K562 (cell line): ENCODE measurements at regions not wholly inside any gene's neighbourhood (a gene's known extent, or its start where the extent isn't known, plus 50 kb on each side); places are given as distances from the start of the nearest gene placed in this dataset.
"Not testable (repeated sequence)": the region's sequence is repeated elsewhere in the genome, so short reads cannot be mapped to it uniquely, and the experiment has no call there.

Experiments used
- ATAC-seq: fragments of 200-7000 bp; cut with Tn5 transposase; 3 replicates; pipeline ENCODE4 v1.9.1; 2020; ENCODE audit warnings: moderate library complexity
- BruUV-seq: library from RNA; stranded (reverse); fragments of 400-500 nt; replicated peaks from 2 replicates; lab custom pipeline; 2021; lab: Mats Ljungman, UMichigan
- CTCF ChIA-PET: fragments of 300-600 bp; formaldehyde crosslinking; extraction: SDS; loops from one replicate; lab custom pipeline; 2021; ENCODE audit warnings: low intra/inter-chr PET ratio; lab: Yijun Ruan, JAX
- POLR2A ChIA-PET: fragments of 300-600, 350-650 bp; sonication (Branson Sonifier 250); formaldehyde crosslinking; extraction: SDS; loops from one replicate; lab custom pipeline; 2021; ENCODE audit warnings: antibody characterized with exemption, inconsistent platforms; lab: Yijun Ruan, JAX
- DNase-seq, 4 experiments: peaks; one replicate each; pipeline versions ENCODE4 v3.0.0 to v3.0.0-alpha.2; 2011 to 2018; ENCODE audit warnings: low spot score in 3 of 4, mixed read lengths in 3 of 4; ENCODE audit errors: extremely low read depth in 1 of 4
- FAIRE-seq: peaks from 2 replicates; lab custom pipeline; 2011; peaks lifted over from hg19 to GRCh38; lab: Jason Lieb, UNC
- H2AFZ ChIP-seq: 2 replicates; pipeline ENCODE4 v1.6.0; 2011; ENCODE audit warnings: low read depth, low read length, control low read depth, inconsistent platforms
- H3K27ac ChIP-seq: fragments of 200-600 bp; 3 replicates; pipeline ENCODE4 v1.8.0; 2011; ENCODE audit warnings: low read depth, mild to moderate bottlenecking, control low read depth, inconsistent platforms, low read length, moderate library complexity, mixed read lengths; ENCODE audit errors: extremely low read depth
- H3K27me3 ChIP-seq, 2 experiments: fragments of 300-600 bp in 1 of 2; 2 replicates in 1 of 2; 3 replicates in 1 of 2; pipeline versions ENCODE4 v1.6.0 to v1.8.0; 2011; ENCODE audit warnings: inconsistent platforms in 2 of 2, low read length in 2 of 2, mild to moderate bottlenecking in 1 of 2, mixed read lengths in 1 of 2, moderate library complexity in 1 of 2; ENCODE audit not compliant: control insufficient read depth in 2 of 2, insufficient read depth in 2 of 2
- H3K36me3 ChIP-seq: fragments of 300-600 bp; 3 replicates; pipeline ENCODE4 v1.8.0; 2011; ENCODE audit warnings: mild to moderate bottlenecking, low read length, inconsistent platforms; ENCODE audit not compliant: control insufficient read depth, insufficient read depth
- H3K4me1 ChIP-seq, 2 experiments: fragments of 200-600 bp in 1 of 2; replicated peaks in 1 of 2; 2 replicates in 1 of 2; 3 replicates in 1 of 2; pipeline versions ENCODE4 v1.5.1 to v1.8.0; 2011; ENCODE audit warnings: inconsistent platforms in 2 of 2, low read length in 2 of 2, mild to moderate bottlenecking in 1 of 2, mixed read lengths in 1 of 2, moderate library complexity in 1 of 2; ENCODE audit not compliant: control insufficient read depth in 2 of 2, insufficient read depth in 2 of 2
- H3K4me2 ChIP-seq: 2 replicates; pipeline ENCODE4 v1.6.1; 2011; ENCODE audit warnings: low read length, control low read depth, inconsistent platforms, mixed read lengths; ENCODE audit not compliant: insufficient read depth
- H3K4me3 ChIP-seq: fragments of 200-600 bp; sonication (generic), shearing (Covaris generic); 2 replicates; pipeline ENCODE4 v1.5.1; 2016; ENCODE audit warnings: control low read depth, inconsistent platforms
- H3K79me2 ChIP-seq: fragments of 200-600 bp; 3 replicates; pipeline ENCODE4 v1.8.0; 2011; ENCODE audit warnings: low read length, inconsistent platforms; ENCODE audit not compliant: control insufficient read depth, insufficient read depth
- H3K9ac ChIP-seq, 2 experiments: 2 replicates each; pipeline versions ENCODE4 v1.6.0 to v1.6.1; 2011; ENCODE audit warnings: low read depth in 2 of 2, low read length in 2 of 2, control low read depth in 1 of 2, inconsistent platforms in 1 of 2, mild to moderate bottlenecking in 1 of 2, mixed read lengths in 1 of 2; ENCODE audit not compliant: insufficient read depth in 1 of 2
- H3K9me1 ChIP-seq: one replicate; pipeline ENCODE4 v1.6.0; 2011; ENCODE audit warnings: inconsistent platforms, mild to moderate bottlenecking, low read length, moderate library complexity; ENCODE audit not compliant: control insufficient read depth, insufficient read depth
- H3K9me3 ChIP-seq: replicated peaks from 2 replicates; pipeline ENCODE4 v1.5.1; 2011; ENCODE audit warnings: low read depth, low read length, inconsistent platforms; ENCODE audit not compliant: control insufficient read depth, insufficient read depth
- H4K20me1 ChIP-seq: replicated peaks from 2 replicates; pipeline ENCODE4 v1.6.1; 2011; ENCODE audit warnings: low read length, inconsistent platforms, mixed read lengths; ENCODE audit not compliant: control insufficient read depth, insufficient read depth
- ADNP ChIP-seq: fragments of 200-800 bp; sonication (Bioruptor generic); IDR thresholded peaks from 2 replicates; pipeline ENCODE4 v1.6.1; 2016; ENCODE audit warnings: missing genetic modification characterization, missing compliant biosample characterization
- CBX3 ChIP-seq, 2 experiments: IDR thresholded peaks; 1 replicate in 1 of 2; 2 replicates in 1 of 2; pipeline ENCODE4 v1.6.1; 2012; ENCODE audit warnings: inconsistent platforms in 2 of 2, low read length in 2 of 2, borderline replicate concordance in 1 of 2, control low read depth in 1 of 2
- GABPB1 ChIP-seq: sonication (generic); formaldehyde crosslinking; IDR thresholded peaks from 2 replicates; pipeline ENCODE4 v1.8.0; 2022; ENCODE audit warnings: mild to moderate bottlenecking, missing genetic modification reagents
- KDM4B ChIP-seq, 2 experiments: fragments of 450-650 bp in 1 of 2; sonication (generic) in 1 of 2; IDR thresholded peaks; 2 replicates each; pipeline ENCODE4 v1.6.1; 2016 to 2017; ENCODE audit warnings: borderline replicate concordance in 2 of 2, antibody characterized with exemption in 1 of 2, low read depth in 1 of 2, mild to moderate bottlenecking in 1 of 2
- KLF6 ChIP-seq: fragments of 250-450 bp; sonication (Bioruptor Pico); IDR thresholded peaks from 2 replicates; pipeline ENCODE4 v1.4.0; 2020; ENCODE audit warnings: mild to moderate bottlenecking, moderate library complexity, borderline replicate concordance
- NFYB ChIP-seq: IDR thresholded peaks from 2 replicates; pipeline ENCODE4 v1.6.1; 2011; ENCODE audit warnings: mild to moderate bottlenecking, moderate library complexity; ENCODE audit not compliant: insufficient read length; ENCODE audit errors: extremely low read depth
- PHB ChIP-seq: fragments of 250-450 bp; sonication (Bioruptor Pico); IDR thresholded peaks from 2 replicates; pipeline ENCODE4 v1.5.0; 2021
- PHTF2 ChIP-seq: fragments of 250-450 bp; sonication (Bioruptor Pico); IDR thresholded peaks from 2 replicates; pipeline ENCODE4 v1.5.0; 2021; ENCODE audit warnings: mild to moderate bottlenecking
- SAFB ChIP-seq: fragments of 200-400 bp; formaldehyde crosslinking; IDR thresholded peaks from 2 replicates; pipeline ENCODE4 v1.6.1; 2017; ENCODE audit warnings: low read depth, low read length, borderline replicate concordance
- SNRNP70 ChIP-seq: fragments of 200-400 bp; formaldehyde crosslinking; optimal IDR thresholded peaks from 2 replicates; pipeline ENCODE3; 2017; ENCODE audit warnings: low read depth, low read length
- ZNF57 ChIP-seq: fragments of 450-650 bp; formaldehyde crosslinking; IDR thresholded peaks from 2 replicates; pipeline ENCODE4 v1.4.0; 2020; ENCODE audit warnings: mild to moderate bottlenecking, moderate library complexity
- ZSCAN29 ChIP-seq: fragments of 450-650 bp; IDR thresholded peaks from 2 replicates; pipeline ENCODE4 v1.6.1; 2017
- WGBS: fragments of 100-300 bp; shearing (Covaris generic); methylation state at CpG from one replicate; pipeline ENCODE4 v1.1.6; 2016; ENCODE audit warnings: low coverage, mixed read lengths; ENCODE audit not compliant: insufficient coverage; ENCODE audit errors: missing lambda C conversion rate; 5-methylcytosine and 5-hydroxymethylcytosine counted together
- in situ Hi-C: fragments of 300-500 bp; cut with MboI; formaldehyde crosslinking; loops from 4 replicates; pipeline ENCODE4 v1.15.0; 2018; ENCODE audit warnings: inconsistent platforms, mixed read lengths
- intact Hi-C: fragments of 100-400 bp; cut with micrococcal nuclease; formaldehyde crosslinking; loops from 2 replicates; pipeline ENCODE4 v1.14.2; 2022
- TF ChIP-seq, protein P1 (sequence below): fragments of 250-450 bp; sonication (Bioruptor Pico); IDR thresholded peaks from 2 replicates; pipeline ENCODE4 v1.8.0; 2022; ENCODE audit warnings: moderate library complexity, mild to moderate bottlenecking, inconsistent platforms
- TF ChIP-seq, protein P2 (sequence below): fragments of 250-450 bp; sonication (Bioruptor Pico); IDR thresholded peaks from 2 replicates; pipeline ENCODE4 v1.9.0; 2021; ENCODE audit warnings: mild to moderate bottlenecking, inconsistent platforms

DNA sequence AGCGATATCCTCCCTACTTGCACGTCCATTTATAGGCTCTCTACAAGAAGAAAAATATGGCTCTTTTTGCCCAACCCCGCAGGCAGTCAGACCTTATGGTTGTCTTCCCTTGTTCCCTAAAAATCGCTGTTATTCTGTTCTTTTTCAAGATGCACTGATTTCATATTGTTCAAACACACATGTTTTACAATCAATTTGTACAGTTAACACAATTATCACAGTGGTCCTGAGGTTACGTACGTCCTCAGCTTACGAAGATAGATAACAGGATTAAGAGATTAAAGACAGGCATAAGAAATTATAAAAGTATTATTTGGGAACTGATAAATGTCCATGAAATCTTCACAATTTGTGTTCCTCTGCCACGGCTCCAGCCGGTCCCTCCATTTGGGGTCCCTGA, 468.9 kb upstream of the PIK3R1 start:
- H3K9me3 ChIP-seq, BruUV-seq, H3K9me1 ChIP-seq, ATAC-seq, DNase-seq, H3K27me3 ChIP-seq, H3K4me3 ChIP-seq, intact Hi-C loops, POLR2A ChIA-PET, H3K4me2 ChIP-seq, H4K20me1 ChIP-seq, FAIRE-seq, CTCF ChIA-PET, H3K79me2 ChIP-seq, H3K4me1 ChIP-seq, H3K27ac ChIP-seq, H3K36me3 ChIP-seq, H3K9ac ChIP-seq, H2AFZ ChIP-seq, in situ Hi-C loops: not testable (repeated sequence)
- WGBS: 15% methylated on average over 8 of the region's 9 CpGs

DNA sequence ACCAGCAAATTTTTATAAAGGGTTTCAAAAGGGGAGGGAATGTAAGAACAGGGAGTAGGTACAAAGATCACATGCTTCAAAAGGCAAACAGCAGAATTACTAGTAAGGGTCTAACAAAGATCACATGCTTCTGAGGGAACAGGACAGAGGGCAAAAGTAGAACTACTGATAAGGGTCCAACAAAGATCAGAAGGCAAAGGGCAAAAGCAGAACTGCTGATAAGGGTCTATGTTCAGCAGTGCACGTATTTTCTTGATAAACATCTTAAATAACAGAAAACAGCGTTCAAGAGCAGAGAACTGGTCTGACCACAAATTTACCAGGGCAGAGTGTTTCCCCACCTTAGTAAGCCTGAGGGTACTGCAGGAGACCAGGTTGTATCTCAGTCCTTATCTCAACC, 469.5 kb upstream of the PIK3R1 start:
- in situ Hi-C loops (no loop called here), intact Hi-C loops (no loop called here)
- H3K4me3 ChIP-seq: no peak overlapping the region
- H3K27ac ChIP-seq: no peak overlapping the region
- TF ChIP-seq PHTF2 (CRISPR knock-in tag): no peak
- no peak for TF ChIP-seq SNRNP70
- TF ChIP-seq GABPB1 (CRISPR knock-in tag): no peak
- no peak for TF ChIP-seq CBX3 (IDR thresholded peaks at IDR 0.05; ENCODE audit: borderline replicate concordance in 1 of 2, low read length in 2 of 2)
- TF ChIP-seq ZNF57: no peak
- TF ChIP-seq, protein P1, sequence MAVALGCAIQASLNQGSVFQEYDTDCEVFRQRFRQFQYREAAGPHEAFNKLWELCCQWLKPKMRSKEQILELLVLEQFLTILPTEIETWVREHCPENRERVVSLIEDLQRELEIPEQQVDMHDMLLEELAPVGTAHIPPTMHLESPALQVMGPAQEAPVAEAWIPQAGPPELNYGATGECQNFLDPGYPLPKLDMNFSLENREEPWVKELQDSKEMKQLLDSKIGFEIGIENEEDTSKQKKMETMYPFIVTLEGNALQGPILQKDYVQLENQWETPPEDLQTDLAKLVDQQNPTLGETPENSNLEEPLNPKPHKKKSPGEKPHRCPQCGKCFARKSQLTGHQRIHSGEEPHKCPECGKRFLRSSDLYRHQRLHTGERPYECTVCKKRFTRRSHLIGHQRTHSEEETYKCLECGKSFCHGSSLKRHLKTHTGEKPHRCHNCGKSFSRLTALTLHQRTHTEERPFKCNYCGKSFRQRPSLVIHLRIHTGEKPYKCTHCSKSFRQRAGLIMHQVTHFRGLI (CRISPR knock-in tag): no peak
- TF ChIP-seq KLF6: no peak
- no peak for TF ChIP-seq SAFB
- TF ChIP-seq NFYB: no peak
- TF ChIP-seq KDM4B (IDR thresholded peaks at IDR 0.05; ENCODE audit: borderline replicate concordance in 2 of 2, low read depth in 1 of 2): no peak
- no peak for TF ChIP-seq ZSCAN29
- TF ChIP-seq, protein P2, sequence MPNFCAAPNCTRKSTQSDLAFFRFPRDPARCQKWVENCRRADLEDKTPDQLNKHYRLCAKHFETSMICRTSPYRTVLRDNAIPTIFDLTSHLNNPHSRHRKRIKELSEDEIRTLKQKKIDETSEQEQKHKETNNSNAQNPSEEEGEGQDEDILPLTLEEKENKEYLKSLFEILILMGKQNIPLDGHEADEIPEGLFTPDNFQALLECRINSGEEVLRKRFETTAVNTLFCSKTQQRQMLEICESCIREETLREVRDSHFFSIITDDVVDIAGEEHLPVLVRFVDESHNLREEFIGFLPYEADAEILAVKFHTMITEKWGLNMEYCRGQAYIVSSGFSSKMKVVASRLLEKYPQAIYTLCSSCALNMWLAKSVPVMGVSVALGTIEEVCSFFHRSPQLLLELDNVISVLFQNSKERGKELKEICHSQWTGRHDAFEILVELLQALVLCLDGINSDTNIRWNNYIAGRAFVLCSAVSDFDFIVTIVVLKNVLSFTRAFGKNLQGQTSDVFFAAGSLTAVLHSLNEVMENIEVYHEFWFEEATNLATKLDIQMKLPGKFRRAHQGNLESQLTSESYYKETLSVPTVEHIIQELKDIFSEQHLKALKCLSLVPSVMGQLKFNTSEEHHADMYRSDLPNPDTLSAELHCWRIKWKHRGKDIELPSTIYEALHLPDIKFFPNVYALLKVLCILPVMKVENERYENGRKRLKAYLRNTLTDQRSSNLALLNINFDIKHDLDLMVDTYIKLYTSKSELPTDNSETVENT: no peak
- no peak for TF ChIP-seq PHB (CRISPR knock-in tag)
- no peak for TF ChIP-seq ADNP (tag)
- no peak overlapping the region for H3K4me2 ChIP-seq
- no peak for DNase-seq
- POLR2A ChIA-PET: no interaction called here
- BruUV-seq: no TSS peak
- H3K79me2 ChIP-seq: no peaks in the 10 kb centered on the region
- CTCF ChIA-PET: no interaction called here
- H3K9ac ChIP-seq: no peak overlapping the region
- H3K9me3 ChIP-seq: no peaks in the 10 kb centered on the region
- no peak for FAIRE-seq
- H3K4me1 ChIP-seq: no peaks in the 10 kb centered on the region
- WGBS: 10% methylated on average over 2 of the region's 2 CpGs
- no peaks in the 10 kb centered on the region for H3K27me3 ChIP-seq
- ATAC-seq: no peak
- no peak overlapping the region for H2AFZ ChIP-seq
- H3K36me3 ChIP-seq: no peaks in the 10 kb centered on the region
- no peaks in the 10 kb centered on the region for H3K9me1 ChIP-seq
- no peaks in the 10 kb centered on the region for H4K20me1 ChIP-seq
